HEK293 (cell line): ENCODE measurements at regions not wholly inside any gene's neighbourhood (a gene's known extent, or its start where the extent isn't known, plus 50 kb on each side); places are given as distances from the start of the nearest gene placed in this dataset.

ENCODE experiments used
- BCL11B ChIP-seq: fragments of 450-650 bp; formaldehyde crosslinking; IDR thresholded peaks from 2 replicates; pipeline ENCODE4 v1.5.1; 2016; ENCODE audit warnings: low read depth, missing biosample characterization, missing genetic modification characterization
- KLF1 ChIP-seq: fragments of 450-650 bp; formaldehyde crosslinking; IDR thresholded peaks from 2 replicates; pipeline ENCODE4 v1.5.1; 2016; ENCODE audit warnings: missing biosample characterization, missing genetic modification characterization
- PRDM1 ChIP-seq: fragments of 450-650 bp; formaldehyde crosslinking; IDR thresholded peaks from 2 replicates; pipeline ENCODE4; 2016; ENCODE audit warnings: missing biosample characterization, missing genetic modification characterization
- SP7 ChIP-seq: fragments of 450-650 bp; formaldehyde crosslinking; IDR thresholded peaks from 2 replicates; pipeline ENCODE4 v1.5.1; 2016; ENCODE audit warnings: missing biosample characterization, missing genetic modification characterization
- YY1 ChIP-seq: fragments of 450-650 bp; formaldehyde crosslinking; IDR thresholded peaks from 2 replicates; pipeline ENCODE4 v1.5.1; 2018; ENCODE audit warnings: missing biosample characterization, missing genetic modification characterization
- ZBTB21 ChIP-seq: fragments of 450-650 bp; formaldehyde crosslinking; IDR thresholded peaks from 2 replicates; pipeline ENCODE4 v1.5.1; 2017; ENCODE audit warnings: missing biosample characterization, missing genetic modification characterization
- ZBTB26 ChIP-seq: fragments of 450-650 bp; formaldehyde crosslinking; optimal IDR thresholded peaks from 2 replicates; pipeline ENCODE3; 2016; ENCODE audit warnings: missing biosample characterization, mild to moderate bottlenecking, missing genetic modification characterization
- ZNF133 ChIP-seq: fragments of 450-650 bp; formaldehyde crosslinking; IDR thresholded peaks from 2 replicates; pipeline ENCODE4 v1.5.1; 2016; ENCODE audit warnings: missing biosample characterization, missing genetic modification characterization
- ZNF155 ChIP-seq: fragments of 450-650 bp; formaldehyde crosslinking; IDR thresholded peaks from 2 replicates; pipeline ENCODE4 v1.5.1; 2016; ENCODE audit warnings: missing biosample characterization, missing genetic modification characterization
- ZNF157 ChIP-seq: fragments of 450-650 bp; formaldehyde crosslinking; IDR thresholded peaks from 2 replicates; pipeline ENCODE4 v1.5.1; 2016; ENCODE audit warnings: missing biosample characterization, missing genetic modification characterization
- ZNF16 ChIP-seq: fragments of 450-650 bp; formaldehyde crosslinking; IDR thresholded peaks from 2 replicates; pipeline ENCODE4 v1.5.1; 2016; ENCODE audit warnings: low read depth, missing biosample characterization, missing genetic modification characterization
- ZNF18 ChIP-seq: fragments of 450-650 bp; formaldehyde crosslinking; IDR thresholded peaks from 2 replicates; pipeline ENCODE4 v1.5.1; 2016; ENCODE audit warnings: missing biosample characterization, missing genetic modification characterization
- ZNF2 ChIP-seq: fragments of 450-650 bp; formaldehyde crosslinking; IDR thresholded peaks from 2 replicates; pipeline ENCODE4 v1.5.1; 2016; ENCODE audit warnings: missing biosample characterization, missing genetic modification characterization
- ZNF214 ChIP-seq: fragments of 450-650 bp; formaldehyde crosslinking; IDR thresholded peaks from 2 replicates; pipeline ENCODE4 v1.5.1; 2017; ENCODE audit warnings: missing biosample characterization, mild to moderate bottlenecking, missing genetic modification characterization, borderline replicate concordance
- ZNF324 ChIP-seq: fragments of 450-650 bp; formaldehyde crosslinking; IDR thresholded peaks from 2 replicates; pipeline ENCODE4 v1.5.1; 2016; ENCODE audit warnings: missing biosample characterization, missing genetic modification characterization
- ZNF350 ChIP-seq: fragments of 450-650 bp; formaldehyde crosslinking; IDR thresholded peaks from 2 replicates; pipeline ENCODE4 v1.5.0; 2017; ENCODE audit warnings: missing biosample characterization, mild to moderate bottlenecking, missing genetic modification characterization
- ZNF366 ChIP-seq: fragments of 450-650 bp; formaldehyde crosslinking; conservative IDR thresholded peaks from 2 replicates; pipeline ENCODE4 v1.5.1; 2016; ENCODE audit warnings: missing biosample characterization, missing genetic modification characterization
- ZNF48 ChIP-seq: fragments of 450-650 bp; formaldehyde crosslinking; IDR thresholded peaks from 2 replicates; pipeline ENCODE4 v1.5.1; 2016; ENCODE audit warnings: missing biosample characterization, missing genetic modification characterization
- ZNF488 ChIP-seq: fragments of 450-650 bp; formaldehyde crosslinking; IDR thresholded peaks from 2 replicates; pipeline ENCODE4 v1.5.1; 2016; ENCODE audit warnings: missing biosample characterization, missing genetic modification characterization
- ZNF544 ChIP-seq: fragments of 450-650 bp; formaldehyde crosslinking; IDR thresholded peaks from 2 replicates; pipeline ENCODE4 v1.5.0; 2017; ENCODE audit warnings: missing biosample characterization, missing genetic modification characterization
- ZNF548 ChIP-seq: fragments of 450-650 bp; formaldehyde crosslinking; IDR thresholded peaks from 2 replicates; pipeline ENCODE4 v1.5.1; 2016; ENCODE audit warnings: missing biosample characterization, missing genetic modification characterization
- ZNF560 ChIP-seq: fragments of 450-650 bp; formaldehyde crosslinking; IDR thresholded peaks from 2 replicates; pipeline ENCODE4 v1.5.1; 2017; ENCODE audit warnings: missing biosample characterization, missing genetic modification characterization, borderline replicate concordance
- ZNF629 ChIP-seq: fragments of 450-650 bp; formaldehyde crosslinking; IDR thresholded peaks from 2 replicates; pipeline ENCODE4 v1.5.1; 2017; ENCODE audit warnings: missing biosample characterization, missing genetic modification characterization
- ZNF664 ChIP-seq: fragments of 450-650 bp; formaldehyde crosslinking; IDR thresholded peaks from 2 replicates; pipeline ENCODE4 v1.5.1; 2016; ENCODE audit warnings: missing biosample characterization, missing genetic modification characterization
- ZNF670 ChIP-seq: fragments of 450-650 bp; formaldehyde crosslinking; IDR thresholded peaks from 2 replicates; pipeline ENCODE4 v1.5.1; 2016; ENCODE audit warnings: missing biosample characterization, missing genetic modification characterization, low read depth
- ZNF677 ChIP-seq: fragments of 450-650 bp; IDR thresholded peaks from 2 replicates; pipeline ENCODE4 v1.5.0; 2018; ENCODE audit warnings: missing biosample characterization, mild to moderate bottlenecking, missing genetic modification characterization, moderate library complexity
- ZNF692 ChIP-seq: fragments of 450-650 bp; formaldehyde crosslinking; IDR thresholded peaks from 2 replicates; pipeline ENCODE4 v1.5.1; 2016; ENCODE audit warnings: missing biosample characterization, missing genetic modification characterization
- ZNF768 ChIP-seq: fragments of 450-650 bp; formaldehyde crosslinking; IDR thresholded peaks from 2 replicates; pipeline ENCODE4 v1.5.1; 2018; ENCODE audit warnings: missing biosample characterization, mild to moderate bottlenecking, missing genetic modification characterization
- TF ChIP-seq, protein P1 (sequence below): sonication (generic); formaldehyde crosslinking; IDR thresholded peaks from 2 replicates; pipeline ENCODE4 v1.8.1; 2022; ENCODE audit warnings: mild to moderate bottlenecking, moderate library complexity, missing genetic modification reagents
- TF ChIP-seq, protein P2 (sequence below): fragments of 450-650 bp; formaldehyde crosslinking; IDR thresholded peaks from 2 replicates; pipeline ENCODE4 v1.5.1; 2016; ENCODE audit warnings: missing biosample characterization, missing genetic modification characterization, borderline replicate concordance

DNA sequence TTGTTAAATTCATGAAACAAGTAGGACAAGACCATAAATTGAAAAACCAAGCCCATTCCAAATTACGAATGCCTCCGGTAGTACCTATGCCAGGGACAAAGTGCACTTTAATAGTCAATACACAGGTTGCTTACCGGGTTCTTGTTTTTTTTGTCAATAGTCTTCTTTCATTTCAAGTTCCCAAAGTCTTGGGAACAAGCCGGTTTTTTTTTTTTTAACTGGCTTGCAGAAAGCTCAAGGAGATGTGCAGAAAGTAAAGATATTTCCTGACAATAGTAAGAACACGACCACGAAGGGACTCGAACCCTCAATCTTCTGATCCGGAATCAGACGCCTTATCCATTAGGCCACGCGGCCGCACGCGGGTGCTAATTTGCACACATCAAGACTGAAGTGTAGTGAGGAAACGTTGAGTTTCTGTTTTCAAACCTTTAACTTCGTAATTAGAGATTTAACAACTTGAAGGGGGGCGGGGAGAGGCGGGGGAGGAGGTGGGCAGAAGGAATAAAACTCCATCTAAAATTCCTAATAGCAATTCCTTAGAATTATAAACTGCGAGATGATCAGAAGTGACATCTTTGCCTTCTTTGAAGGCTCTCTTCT, 181.0 kb downstream of the TRIM27 start (continued):
- TF ChIP-seq ZNF350: no peak
- no peak for TF ChIP-seq BCL11B (tag by site-specific recombination)
- no peak for TF ChIP-seq ZNF768 (tag by site-specific recombination)
- peak; percentile 35; the same call in 1 of the 2 replicates for TF ChIP-seq ZNF629 (tag by site-specific recombination)
- TF ChIP-seq ZNF48: no peak
- no peak for TF ChIP-seq ZNF16
- TF ChIP-seq PRDM1 (tag by site-specific recombination): 0 out of 2 replicates have a peak, but pooled peaks have one; percentile 55
- no peak for TF ChIP-seq ZNF2 (tag by site-specific recombination)
- peak; percentile 79 for TF ChIP-seq SP7 (tag by site-specific recombination)
- no peak for TF ChIP-seq KLF1
- TF ChIP-seq, protein P1, sequence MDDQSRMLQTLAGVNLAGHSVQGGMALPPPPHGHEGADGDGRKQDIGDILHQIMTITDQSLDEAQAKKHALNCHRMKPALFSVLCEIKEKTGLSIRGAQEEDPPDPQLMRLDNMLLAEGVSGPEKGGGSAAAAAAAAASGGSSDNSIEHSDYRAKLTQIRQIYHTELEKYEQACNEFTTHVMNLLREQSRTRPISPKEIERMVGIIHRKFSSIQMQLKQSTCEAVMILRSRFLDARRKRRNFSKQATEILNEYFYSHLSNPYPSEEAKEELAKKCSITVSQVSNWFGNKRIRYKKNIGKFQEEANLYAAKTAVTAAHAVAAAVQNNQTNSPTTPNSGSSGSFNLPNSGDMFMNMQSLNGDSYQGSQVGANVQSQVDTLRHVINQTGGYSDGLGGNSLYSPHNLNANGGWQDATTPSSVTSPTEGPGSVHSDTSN: no peak
- no peak for TF ChIP-seq ZNF324 (tag by site-specific recombination)
- no peak for TF ChIP-seq ZNF664 (tag by site-specific recombination)
- TF ChIP-seq ZNF560 (tag by site-specific recombination): no peak
- peak; percentile 81; the same call in 1 of the 2 replicates for TF ChIP-seq ZNF366 (tag by site-specific recombination)
- TF ChIP-seq ZNF677 (tag by site-specific recombination): no peak
- no peak for TF ChIP-seq ZNF548 (tag by site-specific recombination)
- TF ChIP-seq ZNF155 (tag by site-specific recombination): no peak
- no peak for TF ChIP-seq YY1 (tag by site-specific recombination)
- peak; percentile 27; the same call in 1 of the 2 replicates for TF ChIP-seq ZNF692 (tag by site-specific recombination)
- TF ChIP-seq ZNF157 (tag by site-specific recombination): no peak
- TF ChIP-seq ZNF544: no peak
- TF ChIP-seq, protein P2, sequence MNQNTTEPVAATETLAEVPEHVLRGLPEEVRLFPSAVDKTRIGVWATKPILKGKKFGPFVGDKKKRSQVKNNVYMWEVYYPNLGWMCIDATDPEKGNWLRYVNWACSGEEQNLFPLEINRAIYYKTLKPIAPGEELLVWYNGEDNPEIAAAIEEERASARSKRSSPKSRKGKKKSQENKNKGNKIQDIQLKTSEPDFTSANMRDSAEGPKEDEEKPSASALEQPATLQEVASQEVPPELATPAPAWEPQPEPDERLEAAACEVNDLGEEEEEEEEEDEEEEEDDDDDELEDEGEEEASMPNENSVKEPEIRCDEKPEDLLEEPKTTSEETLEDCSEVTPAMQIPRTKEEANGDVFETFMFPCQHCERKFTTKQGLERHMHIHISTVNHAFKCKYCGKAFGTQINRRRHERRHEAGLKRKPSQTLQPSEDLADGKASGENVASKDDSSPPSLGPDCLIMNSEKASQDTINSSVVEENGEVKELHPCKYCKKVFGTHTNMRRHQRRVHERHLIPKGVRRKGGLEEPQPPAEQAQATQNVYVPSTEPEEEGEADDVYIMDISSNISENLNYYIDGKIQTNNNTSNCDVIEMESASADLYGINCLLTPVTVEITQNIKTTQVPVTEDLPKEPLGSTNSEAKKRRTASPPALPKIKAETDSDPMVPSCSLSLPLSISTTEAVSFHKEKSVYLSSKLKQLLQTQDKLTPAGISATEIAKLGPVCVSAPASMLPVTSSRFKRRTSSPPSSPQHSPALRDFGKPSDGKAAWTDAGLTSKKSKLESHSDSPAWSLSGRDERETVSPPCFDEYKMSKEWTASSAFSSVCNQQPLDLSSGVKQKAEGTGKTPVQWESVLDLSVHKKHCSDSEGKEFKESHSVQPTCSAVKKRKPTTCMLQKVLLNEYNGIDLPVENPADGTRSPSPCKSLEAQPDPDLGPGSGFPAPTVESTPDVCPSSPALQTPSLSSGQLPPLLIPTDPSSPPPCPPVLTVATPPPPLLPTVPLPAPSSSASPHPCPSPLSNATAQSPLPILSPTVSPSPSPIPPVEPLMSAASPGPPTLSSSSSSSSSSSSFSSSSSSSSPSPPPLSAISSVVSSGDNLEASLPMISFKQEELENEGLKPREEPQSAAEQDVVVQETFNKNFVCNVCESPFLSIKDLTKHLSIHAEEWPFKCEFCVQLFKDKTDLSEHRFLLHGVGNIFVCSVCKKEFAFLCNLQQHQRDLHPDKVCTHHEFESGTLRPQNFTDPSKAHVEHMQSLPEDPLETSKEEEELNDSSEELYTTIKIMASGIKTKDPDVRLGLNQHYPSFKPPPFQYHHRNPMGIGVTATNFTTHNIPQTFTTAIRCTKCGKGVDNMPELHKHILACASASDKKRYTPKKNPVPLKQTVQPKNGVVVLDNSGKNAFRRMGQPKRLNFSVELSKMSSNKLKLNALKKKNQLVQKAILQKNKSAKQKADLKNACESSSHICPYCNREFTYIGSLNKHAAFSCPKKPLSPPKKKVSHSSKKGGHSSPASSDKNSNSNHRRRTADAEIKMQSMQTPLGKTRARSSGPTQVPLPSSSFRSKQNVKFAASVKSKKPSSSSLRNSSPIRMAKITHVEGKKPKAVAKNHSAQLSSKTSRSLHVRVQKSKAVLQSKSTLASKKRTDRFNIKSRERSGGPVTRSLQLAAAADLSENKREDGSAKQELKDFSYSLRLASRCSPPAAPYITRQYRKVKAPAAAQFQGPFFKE (tag by site-specific recombination): no peak
- TF ChIP-seq ZNF214 (tag by site-specific recombination): no peak
- TF ChIP-seq ZNF670: no peak
- TF ChIP-seq ZBTB21 (tag by site-specific recombination): no peak
- no peak for TF ChIP-seq ZNF18 (tag by site-specific recombination)
- TF ChIP-seq ZNF488 (tag by site-specific recombination): no peak
- no peak for TF ChIP-seq ZNF133
- TF ChIP-seq ZBTB26: no peak
